Omental fat pad (tissue), 3 donors: ENCODE measurements at regions not wholly inside any gene's neighbourhood (a gene's known extent, or its start where the extent isn't known, plus 50 kb on each side); places are given as distances from the start of the nearest gene placed in this dataset.

Source experiments
- ATAC-seq: fragments of 150-250 bp; one replicate; pipeline ENCODE4 v1.9.1; 2016; ENCODE audit warnings: mild to moderate bottlenecking, moderate library complexity; ENCODE audit not compliant: low FRiP score
- DNase-seq: peaks from one replicate; pipeline ENCODE4 v3.0.0-alpha.2; 2019; ENCODE audit warnings: low spot score
- TF ChIP-seq, protein P1 (sequence below), 3 donors: fragments of 450-650 bp; IDR thresholded peaks; one replicate each; pipeline ENCODE4 v1.5.1; 2016 to 2017; ENCODE audit warnings: antibody characterized with exemption in 3 of 3, mild to moderate bottlenecking in 3 of 3, moderate library complexity in 2 of 3

DNA sequence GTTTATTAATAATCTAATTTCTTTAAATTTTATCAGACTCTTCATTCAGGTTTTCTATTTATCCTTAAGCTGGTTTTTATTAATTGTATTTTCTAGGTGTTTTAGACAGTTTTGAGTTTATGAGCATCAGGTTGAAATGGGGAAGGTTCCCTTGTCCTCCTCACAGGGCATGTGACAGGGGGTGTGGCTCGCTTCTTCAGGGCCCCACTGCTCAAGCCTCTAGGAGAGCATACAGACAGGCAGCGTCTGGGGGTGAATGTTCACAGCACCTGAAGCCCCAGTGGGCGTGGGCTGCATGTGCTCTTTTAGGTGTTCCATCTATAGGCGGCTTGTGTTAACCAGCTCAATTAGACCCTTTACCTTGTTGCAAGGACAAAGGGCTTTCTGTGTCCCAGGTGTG, 78.2 kb upstream of the RUFY1 start:
- ATAC-seq, result no peak
- DNase-seq, result no peak
- TF ChIP-seq, protein P1, sequence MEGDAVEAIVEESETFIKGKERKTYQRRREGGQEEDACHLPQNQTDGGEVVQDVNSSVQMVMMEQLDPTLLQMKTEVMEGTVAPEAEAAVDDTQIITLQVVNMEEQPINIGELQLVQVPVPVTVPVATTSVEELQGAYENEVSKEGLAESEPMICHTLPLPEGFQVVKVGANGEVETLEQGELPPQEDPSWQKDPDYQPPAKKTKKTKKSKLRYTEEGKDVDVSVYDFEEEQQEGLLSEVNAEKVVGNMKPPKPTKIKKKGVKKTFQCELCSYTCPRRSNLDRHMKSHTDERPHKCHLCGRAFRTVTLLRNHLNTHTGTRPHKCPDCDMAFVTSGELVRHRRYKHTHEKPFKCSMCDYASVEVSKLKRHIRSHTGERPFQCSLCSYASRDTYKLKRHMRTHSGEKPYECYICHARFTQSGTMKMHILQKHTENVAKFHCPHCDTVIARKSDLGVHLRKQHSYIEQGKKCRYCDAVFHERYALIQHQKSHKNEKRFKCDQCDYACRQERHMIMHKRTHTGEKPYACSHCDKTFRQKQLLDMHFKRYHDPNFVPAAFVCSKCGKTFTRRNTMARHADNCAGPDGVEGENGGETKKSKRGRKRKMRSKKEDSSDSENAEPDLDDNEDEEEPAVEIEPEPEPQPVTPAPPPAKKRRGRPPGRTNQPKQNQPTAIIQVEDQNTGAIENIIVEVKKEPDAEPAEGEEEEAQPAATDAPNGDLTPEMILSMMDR (IDR thresholded peaks at IDR 0.05), result no peak

DNA sequence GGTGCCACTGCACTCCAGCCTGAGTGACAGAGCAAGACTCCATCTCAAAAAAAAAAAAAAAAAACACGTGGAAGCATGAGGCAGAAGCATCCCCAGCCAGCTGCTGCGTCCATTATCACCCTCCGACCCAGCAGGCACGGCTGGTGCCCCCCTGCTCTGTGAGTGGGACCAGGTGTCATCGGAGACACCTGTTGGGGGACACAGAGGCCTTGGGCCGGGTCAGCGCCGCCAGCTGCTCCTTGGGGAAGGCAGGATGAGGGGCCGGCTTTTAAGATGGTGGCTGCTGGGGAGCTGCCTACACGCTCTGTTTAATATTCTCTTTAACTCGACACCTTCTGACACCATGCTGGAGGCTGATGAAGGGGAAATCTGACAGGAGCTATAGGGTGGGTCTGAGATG, 80.2 kb upstream of the RUFY1 start:
- no peak for ATAC-seq
- TF ChIP-seq, protein P1 (IDR thresholded peaks at IDR 0.05), result no peak
- no peak for DNase-seq

DNA sequence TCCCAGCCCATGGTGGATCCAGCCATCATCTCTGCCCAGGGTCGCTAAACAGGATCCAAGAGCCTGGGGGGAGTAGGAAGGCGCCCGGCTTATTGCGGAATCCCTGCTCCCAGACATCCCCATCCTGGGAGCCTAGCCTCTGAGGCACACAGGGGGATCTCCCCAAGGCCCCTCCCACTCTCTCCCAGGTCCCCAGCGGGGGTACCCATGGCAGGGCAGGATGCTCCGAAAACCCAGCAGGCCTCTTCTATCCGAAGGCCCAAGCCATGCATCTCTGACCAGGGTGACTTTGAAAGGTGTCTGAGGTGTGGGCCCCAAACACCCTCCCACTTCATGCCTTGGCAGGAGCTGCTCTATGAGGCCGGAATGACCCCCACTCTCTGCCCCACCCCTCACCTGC, 81.7 kb upstream of the RUFY1 start:
- ATAC-seq (no peak), DNase-seq (no peak)
- TF ChIP-seq, protein P1 (IDR thresholded peaks at IDR 0.05), result no peak

DNA sequence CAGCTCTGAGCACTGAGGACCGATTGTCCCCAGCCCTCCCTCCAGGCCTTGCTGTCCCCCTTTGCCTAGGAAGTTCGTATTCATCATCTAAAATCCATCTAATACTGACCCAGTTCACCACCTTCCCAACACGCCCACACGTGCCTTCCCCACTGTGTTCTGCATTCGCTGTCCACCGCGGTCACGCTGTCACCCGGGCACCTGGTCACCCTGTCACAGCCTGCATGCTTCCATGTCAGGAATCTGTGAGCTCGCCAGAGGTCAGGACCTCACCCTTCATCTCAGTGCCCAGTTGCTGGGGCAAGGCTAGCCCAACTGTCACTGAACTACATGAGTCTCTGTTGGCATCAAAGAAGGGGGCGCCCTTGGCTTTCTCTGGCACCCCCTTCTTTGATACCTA, 82.9 kb upstream of the RUFY1 start:
- DNase-seq (no peak), ATAC-seq (no peak)
- TF ChIP-seq, protein P1 (IDR thresholded peaks at IDR 0.05), result no peak

DNA sequence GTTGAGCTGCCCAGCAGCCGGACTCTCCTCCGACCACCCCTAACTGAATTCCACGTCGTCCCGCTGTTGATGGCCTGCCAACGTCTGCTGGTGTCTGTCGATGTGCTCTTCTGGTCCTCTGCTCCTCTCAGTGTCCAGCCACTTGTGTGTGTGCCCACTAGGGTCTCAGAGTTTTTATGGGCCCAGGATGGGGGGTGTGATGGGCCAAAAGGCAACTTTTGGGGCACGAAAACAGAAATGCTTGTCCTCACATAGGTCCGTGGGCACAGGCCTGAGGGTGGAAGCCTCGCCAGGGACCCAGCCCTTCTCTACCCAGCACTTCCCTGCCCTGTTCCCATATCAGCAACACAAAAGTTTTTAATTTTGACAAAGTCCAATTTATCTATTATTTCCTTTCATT, 85.7 kb upstream of the RUFY1 start:
- DNase-seq, result no peak
- ATAC-seq, result no peak
- TF ChIP-seq, protein P1 (IDR thresholded peaks at IDR 0.05), result no peak

DNA sequence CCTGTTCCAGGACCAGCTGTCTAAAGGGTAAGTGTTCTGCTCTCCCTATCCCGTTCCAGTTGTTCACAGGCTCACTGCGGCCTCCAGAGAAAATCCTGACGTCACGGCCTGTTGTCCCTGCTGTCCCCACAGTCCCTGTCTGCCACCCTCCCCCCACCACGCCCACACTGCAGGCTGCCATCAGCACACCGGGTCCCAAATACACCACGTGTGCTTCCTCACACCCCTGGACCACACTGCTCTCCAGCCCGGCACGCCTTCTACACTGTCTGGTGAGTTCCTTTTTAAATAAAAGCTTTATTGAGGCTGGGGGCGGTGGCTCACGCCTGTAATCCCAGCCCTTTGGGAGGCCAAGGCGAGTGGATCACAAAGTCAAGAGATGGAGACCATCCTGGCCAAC, 88.3 kb upstream of the RUFY1 start:
- ATAC-seq (no peak), DNase-seq (no peak)
- TF ChIP-seq, protein P1 (IDR thresholded peaks at IDR 0.05), result no peak

DNA sequence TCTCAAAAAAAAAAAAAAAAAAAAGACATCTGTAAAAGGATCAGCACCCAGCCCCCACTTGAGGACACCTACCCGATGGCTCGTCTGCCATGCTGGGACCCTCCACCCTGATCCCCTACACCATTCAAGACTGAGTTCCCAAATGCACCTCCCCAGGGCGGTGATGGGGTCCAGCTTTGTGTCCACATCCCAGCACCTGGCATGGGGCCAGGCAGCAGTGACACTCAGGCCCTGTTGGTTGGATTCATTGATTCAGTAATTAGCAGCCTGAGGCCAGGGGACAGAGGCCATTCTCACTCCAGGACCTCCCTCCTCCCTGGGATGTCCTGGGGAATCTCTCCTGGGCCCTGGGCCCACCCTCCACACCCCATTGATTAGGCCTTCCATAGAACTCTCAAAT, 88.8 kb upstream of the RUFY1 start:
- DNase-seq, result no peak
- ATAC-seq, result no peak
- TF ChIP-seq, protein P1 (IDR thresholded peaks at IDR 0.05), result no peak
